Prostate gland (tissue), 2 donors: ENCODE measurements at regions not wholly inside any gene's neighbourhood (a gene's known extent, or its start where the extent isn't known, plus 50 kb on each side); places are given as distances from the start of the nearest gene placed in this dataset.

Experiments used
- DNase-seq: peaks from one replicate; pipeline ENCODE4 v3.0.0-alpha.2; 2019; ENCODE audit warnings: low spot score
- H3K27ac ChIP-seq, 2 donors: fragments of 200-600 bp; sonication (generic); 2 replicates each; pipeline ENCODE4 v1.5.1; 2017 to 2019
- H3K27me3 ChIP-seq: fragments of 200-600 bp; sonication (generic); replicated peaks from 2 replicates; pipeline ENCODE4 v1.5.1; 2019; ENCODE audit not compliant: insufficient read depth
- H3K36me3 ChIP-seq, 2 donors: fragments of 200-600 bp; sonication (generic); 1 replicate in 1 of 2; 2 replicates in 1 of 2; pipeline versions ENCODE4 v1.5.1 to v1.8.1; 2017 to 2019
- H3K4me1 ChIP-seq: fragments of 200-600 bp; sonication (generic); replicated peaks from 2 replicates; pipeline ENCODE4 v1.5.1; 2019
- H3K4me3 ChIP-seq, 2 donors: fragments of 200-600 bp; sonication (generic); 2 replicates each; pipeline ENCODE4 v1.5.1; 2017 to 2019
- H3K9me3 ChIP-seq: fragments of 200-600 bp; sonication (generic); 2 replicates; pipeline ENCODE4 v1.5.1; 2017
- CTCF ChIP-seq, 4 experiments: fragments of 200-600 bp in 2 of 4; fragments of 450-650 bp in 2 of 4; sonication (generic) in 2 of 4; IDR thresholded peaks; 1 replicate in 3 of 4; 2 replicates in 1 of 4; pipeline ENCODE4 v1.5.1; 2016 to 2019; ENCODE audit warnings: antibody characterized with exemption in 4 of 4, mild to moderate bottlenecking in 2 of 4, moderate library complexity in 2 of 4
- POLR2A ChIP-seq: fragments of 450-650 bp; IDR thresholded peaks from one replicate; pipeline ENCODE4 v1.6.1; 2016; ENCODE audit warnings: antibody characterized with exemption, mild to moderate bottlenecking
- POLR2AphosphoS5 ChIP-seq: sonication (generic); formaldehyde crosslinking; IDR thresholded peaks from one replicate; pipeline ENCODE4 v1.6.1; 2017; ENCODE audit warnings: antibody characterized with exemption
- WGBS: methylation state at CpG from one replicate; pipeline ENCODE4 v1.1.5; 2018; 5-methylcytosine and 5-hydroxymethylcytosine counted together
- intact Hi-C: fragments of 100-400 bp; cut with DNase I; formaldehyde crosslinking; loops from one replicate; pipeline ENCODE4 v1.14.2; 2022

- WGBS, result 36% methylated on average over 3 of the region's 3 CpGs
- intact Hi-C loops, result no loop called here
- TF ChIP-seq POLR2AphosphoS5, result no peak
- TF ChIP-seq POLR2A, result no peak
- TF ChIP-seq CTCF (IDR thresholded peaks at IDR 0.05), result no peak
Measured at GRCh38 chr2:52934920-52935640, 832.5 kb upstream of the CHAC2 start.

GRCh38 chr2:52934323-52934898 lies 833.2 kb upstream of the CHAC2 start:
- intact Hi-C loops, result no loop called here
- peak; percentile 65 for DNase-seq

More at GRCh38 chr2:52934920-52935640, 832.5 kb upstream of the CHAC2 start:
- Histone ChIP-seq H3K4me1 (no peaks in the 10 kb centered on the region), H3K9me3 (no peaks in the 10 kb centered on the region), H3K27ac (peak overlapping the region in 1 of 2 donors; percentile 9), H3K4me3 (no peak overlapping the region), H3K27me3 (no peaks in the 10 kb centered on the region), H3K36me3 (no peaks in the 10 kb centered on the region)
- DNase-seq, result no peak

GRCh38 chr2:52933878-52934277 lies 833.7 kb upstream of the CHAC2 start:
- intact Hi-C loops, result no loop called here
- no peaks in the 10 kb centered on the region for H3K9me3 ChIP-seq
- DNase-seq, result no peak
- WGBS, result 13% methylated on average over 2 of the region's 2 CpGs
- H3K27ac ChIP-seq, result peak overlapping the region; percentile 20 to 39
- no peaks in the 10 kb centered on the region for H3K4me1 ChIP-seq
- H3K4me3 ChIP-seq, result no peak overlapping the region
- TF ChIP-seq POLR2A (no peak), POLR2AphosphoS5 (no peak), CTCF (IDR thresholded peaks at IDR 0.05) (no peak)
- no peaks in the 10 kb centered on the region for H3K27me3 ChIP-seq
- H3K36me3 ChIP-seq, result no peaks in the 10 kb centered on the region

More at GRCh38 chr2:52934323-52934898, 833.2 kb upstream of the CHAC2 start:
- no peaks in the 10 kb centered on the region for H3K36me3 ChIP-seq
- no peaks in the 10 kb centered on the region for H3K27me3 ChIP-seq
- no peaks in the 10 kb centered on the region for H3K4me1 ChIP-seq
- H3K9me3 ChIP-seq, result no peaks in the 10 kb centered on the region
- WGBS, result 14% methylated on average over 3 of the region's 3 CpGs
- peak overlapping the region; percentile 20 to 39 for H3K27ac ChIP-seq
- TF ChIP-seq POLR2AphosphoS5 (peak; percentile 87), POLR2A (no peak), CTCF (IDR thresholded peaks at IDR 0.05) (no peak)
- no peak overlapping the region for H3K4me3 ChIP-seq

GRCh38 chr2:52931660-52932059 lies 835.9 kb upstream of the CHAC2 start:
- H3K4me1 ChIP-seq, result no peaks in the 10 kb centered on the region
- H3K4me3 ChIP-seq, result no peak overlapping the region
- DNase-seq, result no peak
- TF ChIP-seq CTCF (IDR thresholded peaks at IDR 0.05), result no peak
- no peak for TF ChIP-seq POLR2A
- TF ChIP-seq POLR2AphosphoS5, result no peak
- H3K27ac ChIP-seq, result no peak overlapping the region
- no peaks in the 10 kb centered on the region for H3K36me3 ChIP-seq
- H3K9me3 ChIP-seq, result no peaks in the 10 kb centered on the region
- intact Hi-C loops, result no loop called here
- H3K27me3 ChIP-seq, result no peaks in the 10 kb centered on the region
- WGBS, result 79% methylated on average over 1 of the region's 1 CpG

- Histone ChIP-seq H3K27ac (no peak overlapping the region), H3K27me3 (no peaks in the 10 kb centered on the region), H3K36me3 (no peaks in the 10 kb centered on the region), H3K4me3 (no peak overlapping the region), H3K9me3 (no peaks in the 10 kb centered on the region), H3K4me1 (no peaks in the 10 kb centered on the region)
- 92% methylated on average over 4 of the region's 4 CpGs for WGBS
- TF ChIP-seq POLR2A (no peak), CTCF (IDR thresholded peaks at IDR 0.05) (no peak), POLR2AphosphoS5 (no peak)
- DNase-seq, result no peak
- intact Hi-C loops, result no loop called here
Measured at GRCh38 chr2:52929412-52929811, 838.2 kb upstream of the CHAC2 start.
